ENCODE measurements at regions not wholly inside any gene's neighbourhood (a gene's known extent, or its start where the extent isn't known, plus 50 kb on each side); places are given as distances from the start of the nearest gene placed in this dataset.

GRCh38 chr3:20916951-20917606 is 731.1 kb upstream of the SGO1 start:
- no peak overlapping the region for H4K5ac ChIP-seq (ENCODE audit: insufficient read length, low read depth, low read length)
- H3K79me2 ChIP-seq (ENCODE audit: control insufficient read depth in 1 of 2, insufficient read depth in 2 of 2, low read length in 2 of 2) = no peaks in the 10 kb centered on the region
- no peak overlapping the region for H3K4ac ChIP-seq (replicated peaks; ENCODE audit: insufficient read length, low read depth, low read length)
- H3K27ac ChIP-seq (ENCODE audit: low read depth, low read length) = no peak overlapping the region
- no peak overlapping the region for H3K9ac ChIP-seq (replicated peaks in 1 of 4; ENCODE audit: extremely low read depth in 1 of 4, low read depth in 3 of 4, low read length in 3 of 4)
- no peak for FAIRE-seq
- no peak overlapping the region for H2BK15ac ChIP-seq (ENCODE audit: low read length)
- H2BK120ac ChIP-seq (replicated peaks; ENCODE audit: low read depth, low read length) = no peak overlapping the region
- H3K9me3 ChIP-seq (ENCODE audit: insufficient read depth in 2 of 2, low read depth in 1 of 2, low read length in 1 of 2) = no peaks in the 10 kb centered on the region
- H3K36me3 ChIP-seq (ENCODE audit: control insufficient read depth in 2 of 4, insufficient read depth in 4 of 4, low read length in 3 of 4) = no peaks in the 10 kb centered on the region
- H2AFZ ChIP-seq (ENCODE audit: low read length) = peak overlapping the region; percentile 71; the same call in 1 of the 2 replicates
- H2BK20ac ChIP-seq (ENCODE audit: low read length) = no peak overlapping the region
- H4K8ac ChIP-seq (ENCODE audit: extremely low read depth, insufficient read depth, low read length) = no peak overlapping the region
- H3K79me1 ChIP-seq (ENCODE audit: low read depth, low read length) = no peaks in the 10 kb centered on the region
- H3K4me2 ChIP-seq (ENCODE audit: insufficient read depth in 1 of 2, low read depth in 2 of 2, low read length in 2 of 2) = no peak overlapping the region
- H3K23me2 ChIP-seq (ENCODE audit: low read depth, low read length) = no peaks in the 10 kb centered on the region
- no peak overlapping the region for H3K56ac ChIP-seq (replicated peaks; ENCODE audit: insufficient read length, low read depth, low read length)
- no peaks in the 10 kb centered on the region for H3K27me3 ChIP-seq (replicated peaks in 1 of 4; ENCODE audit: control insufficient read depth in 3 of 4, extremely low read depth in 1 of 4, insufficient read depth in 3 of 4, low read length in 3 of 4)
- H4K20me1 ChIP-seq (replicated peaks in 1 of 2; ENCODE audit: control insufficient read depth in 1 of 2, insufficient read depth in 2 of 2, low read length in 2 of 2) = no peaks in the 10 kb centered on the region
- no peak overlapping the region for H2AK5ac ChIP-seq (ENCODE audit: low read depth, low read length)
- H3K18ac ChIP-seq (ENCODE audit: extremely low read depth, low read length) = no peak overlapping the region
- H2BK12ac ChIP-seq (ENCODE audit: low read depth, low read length) = no peak overlapping the region
- H3K4me3 ChIP-seq (ENCODE audit: extremely low read depth in 1 of 4, insufficient read depth in 2 of 4, low read depth in 3 of 4, low read length in 4 of 4) = no peak overlapping the region
- no peak for DNase-seq (ENCODE audit: low read depth in 1 of 2, low spot score in 2 of 2)
- H3K23ac ChIP-seq (ENCODE audit: insufficient read length) = no peak overlapping the region
- H4K91ac ChIP-seq (replicated peaks; ENCODE audit: insufficient read length, low read length) = no peak overlapping the region
- H3K4me1 ChIP-seq (replicated peaks in 1 of 4; ENCODE audit: control insufficient read depth in 3 of 4, insufficient read depth in 4 of 4, low read length in 3 of 4) = 0 out of 7 replicates have a peak, but pooled peaks cover 0 to 4% (median 0%) of the 10 kb centered on the region in 4 experiments
- WGBS, 2 experiments (ENCODE audit: extremely low coverage in 1 of 2, insufficient coverage in 1 of 2, insufficient read length in 1 of 2, insufficient replicate concordance in 2 of 2, low coverage in 1 of 2, low lambda C conversion rate in 2 of 2, missing lambda C conversion rate in 1 of 2) = 91% methylated on average over 6 of the region's 6 CpGs; no CpG with 5 or more reads in 1 of the 2 experiments
- H3K14ac ChIP-seq (ENCODE audit: insufficient read length) = no peak overlapping the region
- H2BK5ac ChIP-seq (ENCODE audit: low read depth, low read length) = peak overlapping the region; percentile 60; the same call in 1 of the 2 replicates
- POLR2A ChIA-PET (ENCODE audit: partially characterized antibody) = no interaction called here
- CTCF ChIA-PET (ENCODE audit: partially characterized antibody) = interaction anchor here (0.6 to 1.6 kb wide), 5 partner anchors 13 to 1130 kb away, joined by 3 to 7 read pairs (median 3); no protein-coding TSS in a partner anchor
- TF ChIP-seq SIRT6 (IDR thresholded peaks at IDR 0.05; ENCODE audit: low read length) = no peak
- no peak for TF ChIP-seq POLR2A (IDR thresholded peaks at IDR 0.05; ENCODE audit: control extremely low read depth in 1 of 2, low read depth in 2 of 2, low read length in 2 of 2)
- no peak for TF ChIP-seq ZNF274 (IDR thresholded peaks at IDR 0.05; ENCODE audit: borderline replicate concordance, extremely low read depth, low read length)
- TF ChIP-seq CBX8 (IDR thresholded peaks at IDR 0.05; ENCODE audit: borderline replicate concordance, low read depth, low read length) = no peak
- TF ChIP-seq E2F6 (IDR thresholded peaks at IDR 0.05) = no peak
- no peak for TF ChIP-seq NRF1 (IDR thresholded peaks at IDR 0.05; ENCODE audit: low read depth, low read length)
- no peak for TF ChIP-seq CHD2 (IDR thresholded peaks at IDR 0.05; ENCODE audit: low read length)
- TF ChIP-seq FOSL1 (IDR thresholded peaks at IDR 0.05; ENCODE audit: insufficient read depth, low read depth, low read length) = no peak
- no peak for TF ChIP-seq SP4 (IDR thresholded peaks at IDR 0.05; ENCODE audit: low read length)
- TF ChIP-seq SIN3A (conservative IDR thresholded peaks at IDR 0.05 in 1 of 2, IDR thresholded peaks at IDR 0.05 in 1 of 2; ENCODE audit: low read depth in 1 of 2, low read length in 2 of 2) = no peak
- TF ChIP-seq RNF2 (IDR thresholded peaks at IDR 0.05; ENCODE audit: borderline replicate concordance, low read depth, low read length, missing control alignments, poor library complexity, severe bottlenecking) = no peak
- TF ChIP-seq ATF3 (IDR thresholded peaks at IDR 0.05; ENCODE audit: insufficient read depth, low read depth, low read length) = no peak
